Uterus (tissue), 2 donors: ENCODE measurements at regions not wholly inside any gene's neighbourhood (a gene's known extent, or its start where the extent isn't known, plus 50 kb on each side); places are given as distances from the start of the nearest gene placed in this dataset.

Source experiments
- CTCF ChIP-seq, 4 experiments: fragments of 200-600 bp in 2 of 4; fragments of 450-650 bp in 2 of 4; sonication (generic) in 2 of 4; IDR thresholded peaks; one replicate each; pipeline ENCODE4 v1.5.1; 2016 to 2019; ENCODE audit warnings: antibody characterized with exemption in 4 of 4, mild to moderate bottlenecking in 2 of 4, moderate library complexity in 1 of 4
- POLR2A ChIP-seq, 2 donors: fragments of 450-650 bp; IDR thresholded peaks; one replicate each; pipeline ENCODE4 v1.6.1; 2016; ENCODE audit warnings: antibody characterized with exemption in 2 of 2, mild to moderate bottlenecking in 1 of 2, moderate library complexity in 1 of 2

GRCh38 chr5:103758996-103759395 is 196.4 kb upstream of the NUDT12 start:
- TF ChIP-seq CTCF (IDR thresholded peaks at IDR 0.05), result no peak
- no peak for TF ChIP-seq POLR2A (IDR thresholded peaks at IDR 0.05)
